IPS DF 6.9 (cell line): ENCODE measurements at regions not wholly inside any gene's neighbourhood (a gene's known extent, or its start where the extent isn't known, plus 50 kb on each side); places are given as distances from the start of the nearest gene placed in this dataset.
"Not testable (repeated sequence)": the region's sequence is repeated elsewhere in the genome, so short reads cannot be mapped to it uniquely, and the experiment has no call there.

Experiments used
- DNase-seq: peaks from one replicate; pipeline ENCODE4 v3.0.0-alpha.2; 2013; ENCODE audit warnings: low read depth, low spot score
- H3K27ac ChIP-seq: one replicate; pipeline ENCODE4 v1.5.1; 2013; ENCODE audit warnings: low read length, control low read depth
- H3K27me3 ChIP-seq: 2 replicates; pipeline ENCODE4 v1.6.1; 2013; ENCODE audit warnings: mild to moderate bottlenecking, low read length; ENCODE audit not compliant: control insufficient read depth, insufficient read depth
- H3K36me3 ChIP-seq: 2 replicates; pipeline ENCODE4 v1.6.1; 2013; ENCODE audit warnings: low read length; ENCODE audit not compliant: control insufficient read depth, insufficient read depth
- H3K4me1 ChIP-seq: 2 replicates; pipeline ENCODE4 v1.6.1; 2013; ENCODE audit warnings: low read length; ENCODE audit not compliant: control insufficient read depth, insufficient read depth
- H3K4me3 ChIP-seq: 2 replicates; pipeline ENCODE4 v1.5.1; 2013; ENCODE audit warnings: mild to moderate bottlenecking, low read length
- H3K9me3 ChIP-seq: 2 replicates; pipeline ENCODE4 v1.6.1; 2013; ENCODE audit warnings: low read length, inconsistent platforms; ENCODE audit not compliant: control insufficient read depth, insufficient read depth
- WGBS: extraction: QIAGEN DNeasy Blood & Tissue Kit; methylation state at CpG from one replicate; pipeline ENCODE4 v1.1.7; 2013; ENCODE audit warnings: mixed read lengths, missing lambda C conversion rate; ENCODE audit not compliant: insufficient read length, insufficient coverage; 5-methylcytosine and 5-hydroxymethylcytosine counted together

DNA sequence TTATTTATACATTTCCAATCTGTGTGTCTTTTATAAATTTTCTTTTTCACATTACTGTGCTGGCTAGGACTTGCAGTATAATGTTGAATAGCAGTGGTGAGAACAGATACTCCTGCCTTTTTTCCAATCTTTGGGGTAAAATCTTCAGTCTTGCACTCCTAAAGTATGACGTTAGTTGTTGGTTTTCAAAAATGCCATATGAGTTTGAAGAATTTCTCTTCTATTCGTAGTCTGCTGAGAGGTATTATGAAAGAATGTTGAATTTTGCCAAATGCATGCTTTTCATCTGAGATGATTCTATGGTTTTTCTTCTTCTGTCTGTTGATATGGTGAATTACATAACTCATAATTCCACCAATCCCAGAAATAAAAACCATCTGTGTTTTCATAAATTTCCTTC lies 335.3 kb upstream of the CHST9 start:
- no CpG with 5 or more reads among the region's 2 CpGs for WGBS
- H3K27me3 ChIP-seq, result no peaks in the 10 kb centered on the region

DNA sequence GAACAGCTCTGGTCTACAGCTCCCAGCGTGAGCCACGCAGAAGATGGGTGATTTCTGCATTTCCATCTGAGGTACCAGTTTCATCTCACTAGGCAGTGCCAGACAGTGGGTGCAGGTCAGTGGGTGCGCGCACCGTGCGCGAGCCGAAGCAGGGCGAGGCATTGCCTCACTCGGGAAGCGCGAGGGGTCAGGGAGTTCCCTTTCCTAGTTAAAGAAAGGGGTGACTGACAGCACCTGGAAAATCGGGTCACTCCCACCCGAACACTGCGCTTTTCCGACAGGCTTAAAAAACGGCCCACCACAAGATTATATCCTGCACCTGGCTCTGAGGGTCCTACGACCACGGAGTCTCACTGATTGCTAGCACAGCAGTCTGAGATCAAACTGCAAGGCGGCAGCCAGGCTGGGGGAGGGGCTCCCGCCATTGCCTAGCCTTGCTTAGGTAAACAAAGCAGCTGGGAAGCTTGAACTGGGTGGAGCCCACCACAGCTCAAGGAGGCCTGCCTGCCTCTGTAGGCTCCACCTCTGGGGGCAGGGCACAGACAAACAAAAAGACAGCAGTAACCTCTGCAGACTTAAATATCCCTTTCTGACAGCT lies 325.0 kb upstream of the CHST9 start:
- H3K9me3 ChIP-seq, H3K4me1 ChIP-seq, H3K27ac ChIP-seq, H3K27me3 ChIP-seq, H3K4me3 ChIP-seq, H3K36me3 ChIP-seq, DNase-seq: not testable (repeated sequence)
- no CpG with 5 or more reads among the region's 21 CpGs for WGBS

More for the DNA sequence above, 335.3 kb upstream of the CHST9 start:
- Histone ChIP-seq H3K4me1 (no peaks in the 10 kb centered on the region), H3K4me3 (no peak overlapping the region), H3K36me3 (no peaks in the 10 kb centered on the region), H3K9me3 (no peaks in the 10 kb centered on the region), H3K27ac (no peak overlapping the region)
- no peak for DNase-seq

DNA sequence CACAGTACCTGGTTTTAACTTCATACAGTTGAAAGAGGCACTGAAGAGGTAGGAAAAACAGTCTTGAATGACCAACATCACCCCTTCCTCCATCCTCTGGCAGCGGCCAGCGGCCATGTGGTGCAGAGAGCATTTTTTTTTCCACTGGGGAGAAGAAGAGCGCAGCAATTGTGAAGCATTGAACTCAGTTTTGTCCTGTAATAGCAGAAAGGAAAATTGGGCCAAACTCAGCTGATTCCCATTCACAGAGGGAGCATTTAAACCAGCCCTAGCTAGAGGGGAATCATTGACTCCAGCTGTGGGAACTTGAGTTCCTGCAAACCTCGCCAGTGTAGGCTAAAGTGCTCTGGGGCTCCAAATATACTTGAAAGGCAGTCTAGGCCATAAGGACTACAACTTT lies 316.6 kb upstream of the CHST9 start:
- DNase-seq, result no peak
- no peak overlapping the region for H3K27ac ChIP-seq
- WGBS, result no CpG with 5 or more reads among the region's 4 CpGs
- no peaks in the 10 kb centered on the region for H3K27me3 ChIP-seq
- H3K9me3 ChIP-seq, result no peaks in the 10 kb centered on the region
- no peaks in the 10 kb centered on the region for H3K4me1 ChIP-seq
- no peaks in the 10 kb centered on the region for H3K36me3 ChIP-seq
- no peak overlapping the region for H3K4me3 ChIP-seq

DNA sequence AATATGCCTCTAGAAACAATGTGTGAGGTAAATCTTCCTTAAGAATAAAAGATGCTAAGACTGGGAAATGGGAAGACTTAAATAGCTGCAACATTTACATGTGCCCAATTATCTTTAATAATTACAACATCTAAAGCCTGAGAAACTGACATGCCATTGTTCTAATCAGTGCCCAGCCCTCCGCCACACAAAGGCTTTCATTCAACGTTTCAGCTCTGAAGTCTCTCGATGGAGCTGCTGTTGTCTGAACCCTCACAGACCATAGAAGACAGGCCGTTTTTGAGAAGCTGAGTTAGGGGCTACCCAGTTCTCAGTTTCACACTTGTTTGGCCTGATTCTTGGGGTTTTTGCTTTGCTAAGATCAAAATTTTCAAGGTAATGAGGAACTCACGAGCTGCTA lies 315.4 kb upstream of the CHST9 start:
- Histone ChIP-seq H3K36me3 (no peaks in the 10 kb centered on the region), H3K9me3 (no peaks in the 10 kb centered on the region), H3K27ac (no peak overlapping the region), H3K4me1 (no peaks in the 10 kb centered on the region), H3K4me3 (no peak overlapping the region), H3K27me3 (no peaks in the 10 kb centered on the region)
- no CpG with 5 or more reads among the region's 5 CpGs for WGBS
- no peak for DNase-seq

DNA sequence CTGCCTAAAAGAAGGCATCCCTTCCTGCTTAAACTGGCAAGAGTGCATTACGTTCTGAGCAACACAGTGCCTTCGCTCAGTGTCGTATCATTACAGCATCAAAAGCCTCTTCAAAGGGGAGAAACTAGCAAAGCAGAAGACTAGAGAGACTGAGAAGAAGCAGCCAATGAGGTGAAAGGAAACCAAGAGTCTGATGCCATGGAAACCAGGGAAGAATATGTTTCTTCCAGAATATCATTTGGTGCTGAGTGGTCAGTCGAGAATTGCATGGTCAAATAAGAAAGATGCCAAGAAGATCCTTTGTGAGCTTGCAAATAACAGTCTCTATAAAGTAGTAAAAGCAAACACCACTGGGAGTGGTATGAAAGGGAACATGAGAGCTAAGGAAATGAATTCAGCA lies 312.1 kb upstream of the CHST9 start:
- no peaks in the 10 kb centered on the region for H3K4me1 ChIP-seq
- no peaks in the 10 kb centered on the region for H3K9me3 ChIP-seq
- H3K27me3 ChIP-seq, result no peaks in the 10 kb centered on the region
- H3K36me3 ChIP-seq, result no peaks in the 10 kb centered on the region
- H3K4me3 ChIP-seq, result no peak overlapping the region
- no CpG with 5 or more reads among the region's 4 CpGs for WGBS
- no peak for DNase-seq
- no peak overlapping the region for H3K27ac ChIP-seq

GRCh38 chr18:27493182-27493581 lies 308.1 kb upstream of the CHST9 start:
- H3K4me3 ChIP-seq, result no peak overlapping the region
- 0 out of 2 replicates have a peak, but pooled peaks cover 2% of the 10 kb centered on the region for H3K4me1 ChIP-seq
- no peaks in the 10 kb centered on the region for H3K9me3 ChIP-seq
- no peaks in the 10 kb centered on the region for H3K27me3 ChIP-seq
- no peaks in the 10 kb centered on the region for H3K36me3 ChIP-seq
- H3K27ac ChIP-seq, result no peak overlapping the region
- WGBS, result no CpG with 5 or more reads among the region's 4 CpGs
- no peak for DNase-seq

DNA sequence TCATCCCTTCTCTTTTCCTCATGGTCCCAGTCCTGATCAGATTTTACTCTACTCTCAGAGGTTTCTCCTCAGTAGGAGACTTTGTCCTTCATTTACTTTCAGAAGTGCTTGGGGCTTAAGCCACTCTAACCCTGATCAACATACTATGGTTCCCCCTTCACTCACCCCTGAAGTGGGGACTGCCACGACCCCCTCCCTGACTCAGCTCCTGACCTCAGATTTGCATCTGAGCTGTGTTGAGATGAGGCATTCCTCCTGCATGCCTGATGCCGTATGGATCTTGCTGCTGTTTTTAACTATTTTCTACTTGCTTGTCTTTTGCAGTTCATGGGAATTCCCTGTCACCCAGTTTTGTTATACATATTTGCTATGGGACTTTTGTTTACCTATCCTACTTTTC lies 306.7 kb upstream of the CHST9 start:
- H3K36me3 ChIP-seq, result no peaks in the 10 kb centered on the region
- no peaks in the 10 kb centered on the region for H3K27me3 ChIP-seq
- no peak for DNase-seq
- WGBS, result no CpG with 5 or more reads among the region's 2 CpGs
- no peak overlapping the region for H3K27ac ChIP-seq
- H3K4me3 ChIP-seq, result no peak overlapping the region
- 0 out of 2 replicates have a peak, but pooled peaks cover 2% of the 10 kb centered on the region for H3K4me1 ChIP-seq
- H3K9me3 ChIP-seq, result no peaks in the 10 kb centered on the region

DNA sequence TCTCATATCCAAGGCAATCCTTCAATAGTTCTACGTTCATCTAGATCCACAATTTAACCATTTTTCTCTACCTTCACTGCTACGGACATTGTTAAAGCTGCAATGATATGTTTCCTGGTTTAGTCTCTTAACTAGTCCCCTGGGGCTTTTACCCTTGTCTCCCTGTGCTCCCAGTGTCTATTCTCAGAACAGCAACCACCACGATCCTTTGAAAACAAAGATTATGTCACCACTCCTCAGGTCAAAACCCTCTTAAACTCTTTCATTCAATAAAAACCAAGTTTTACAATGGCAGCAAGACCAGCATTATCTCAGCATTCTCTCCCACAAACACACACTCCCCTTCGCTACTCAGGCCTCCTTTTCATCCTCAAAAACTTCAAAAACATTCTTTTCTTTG lies 298.2 kb upstream of the CHST9 start:
- WGBS, result 100% methylated on average over 2 of the region's 4 CpGs

GRCh38 chr18:27478459-27478858 lies 293.4 kb upstream of the CHST9 start:
- no peak for DNase-seq
- H3K4me1 ChIP-seq, result no peaks in the 10 kb centered on the region
- H3K36me3 ChIP-seq, result no peaks in the 10 kb centered on the region
- no peaks in the 10 kb centered on the region for H3K27me3 ChIP-seq
- H3K27ac ChIP-seq, result no peak overlapping the region
- WGBS, result no CpG with 5 or more reads among the region's 1 CpG
- H3K4me3 ChIP-seq, result no peak overlapping the region
- H3K9me3 ChIP-seq, result no peaks in the 10 kb centered on the region

More for the DNA sequence above, 298.2 kb upstream of the CHST9 start:
- DNase-seq, result no peak
- no peaks in the 10 kb centered on the region for H3K4me1 ChIP-seq
- no peaks in the 10 kb centered on the region for H3K9me3 ChIP-seq
- no peak overlapping the region for H3K4me3 ChIP-seq
- no peak overlapping the region for H3K27ac ChIP-seq
- no peaks in the 10 kb centered on the region for H3K27me3 ChIP-seq
- no peaks in the 10 kb centered on the region for H3K36me3 ChIP-seq

DNA sequence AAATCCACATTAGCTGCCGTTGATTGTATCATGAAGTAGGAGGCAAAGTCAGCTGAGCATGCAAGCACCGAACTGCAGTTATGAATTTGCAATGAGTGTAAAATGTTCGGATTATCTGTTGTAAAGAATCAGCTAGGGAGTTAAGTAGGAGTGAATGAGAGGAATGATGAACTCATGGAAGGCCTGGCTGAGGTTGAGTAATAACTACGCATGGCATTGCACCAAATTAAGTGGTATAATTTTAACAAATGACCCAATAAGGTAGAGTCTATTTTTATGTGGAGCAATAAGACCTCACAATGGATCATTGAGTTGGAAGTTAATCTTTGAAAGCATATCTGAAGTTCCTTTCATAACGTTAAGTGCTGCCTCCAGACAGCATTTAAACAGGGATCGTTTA lies 288.2 kb upstream of the CHST9 start:
- no peaks in the 10 kb centered on the region for H3K36me3 ChIP-seq
- DNase-seq, result no peak
- H3K27ac ChIP-seq, result no peak overlapping the region
- no peaks in the 10 kb centered on the region for H3K9me3 ChIP-seq
- no peaks in the 10 kb centered on the region for H3K4me1 ChIP-seq
- H3K27me3 ChIP-seq, result no peaks in the 10 kb centered on the region
- 100% methylated on average over 1 of the region's 6 CpGs for WGBS
- no peak overlapping the region for H3K4me3 ChIP-seq

- no peak overlapping the region for H3K4me3 ChIP-seq
- no peak for DNase-seq
- H3K36me3 ChIP-seq, result no peaks in the 10 kb centered on the region
- H3K27me3 ChIP-seq, result no peaks in the 10 kb centered on the region
- no peaks in the 10 kb centered on the region for H3K9me3 ChIP-seq
- no peak overlapping the region for H3K27ac ChIP-seq
- H3K4me1 ChIP-seq, result no peaks in the 10 kb centered on the region
These were observed 282.0 kb upstream of the CHST9 start for GRCh38 chr18:27467073-27467472.
